Naive thymus-derived CD4-positive, alpha-beta T cell (primary cell): ENCODE measurements at regions not wholly inside any gene's neighbourhood (a gene's known extent, or its start where the extent isn't known, plus 50 kb on each side); places are given as distances from the start of the nearest gene placed in this dataset.
A peak's percentile ranks its signal among the peaks of the same experiment; 100 is the strongest.

Experiments
- ATAC-seq: fragments of 150-1000 bp; cut with Tn5 transposase; 2 replicates; pipeline ENCODE4 v1.10.0; 2021; ENCODE audit warnings: mild to moderate bottlenecking, moderate library complexity
- CTCF ChIA-PET: fragments of 350-600 bp; sonication (Branson Sonifier 250); formaldehyde crosslinking; loops from one replicate; lab custom pipeline; 2021; ENCODE audit warnings: antibody characterized with exemption; lab: Charles Lee
- POLR2A ChIA-PET: fragments of 350-600 bp; sonication (Branson Sonifier 250); formaldehyde crosslinking; loops from one replicate; lab custom pipeline; 2021; ENCODE audit warnings: antibody characterized with exemption, inconsistent platforms; lab: Charles Lee
- DNase-seq, 9 donors: peaks; one replicate each; pipeline versions ENCODE4 v3.0.0 to v3.0.0-alpha.2; 2020 to 2022; ENCODE audit warnings: mixed read lengths in 1 of 9
- H3K27ac ChIP-seq: one replicate; pipeline ENCODE4 v1.7.0; 2013; ENCODE audit warnings: mild to moderate bottlenecking, low read depth, low read length, moderate library complexity
- H3K27me3 ChIP-seq, 2 donors: one replicate each; pipeline ENCODE4 v1.7.0; 2013; ENCODE audit warnings: low read length in 2 of 2, mild to moderate bottlenecking in 2 of 2, moderate library complexity in 2 of 2; ENCODE audit not compliant: control insufficient read depth in 2 of 2, insufficient read depth in 2 of 2
- H3K36me3 ChIP-seq, 3 experiments: 1 replicate in 2 of 3; 2 replicates in 1 of 3; pipeline ENCODE4 v1.7.0; 2013; ENCODE audit warnings: low read length in 3 of 3, mild to moderate bottlenecking in 3 of 3, moderate library complexity in 1 of 3; ENCODE audit not compliant: insufficient read depth in 3 of 3, control insufficient read depth in 2 of 3
- H3K4me1 ChIP-seq, 2 donors: one replicate each; pipeline ENCODE4 v1.7.0; 2013; ENCODE audit warnings: low read length in 2 of 2, mild to moderate bottlenecking in 2 of 2, moderate library complexity in 1 of 2; ENCODE audit not compliant: control insufficient read depth in 2 of 2, insufficient read depth in 2 of 2
- H3K4me3 ChIP-seq: 2 replicates; pipeline ENCODE4 v1.7.0; 2013; ENCODE audit warnings: mild to moderate bottlenecking, low read length
- H3K9me3 ChIP-seq, 3 experiments: 1 replicate in 2 of 3; 2 replicates in 1 of 3; pipeline ENCODE4 v1.7.0; 2013; ENCODE audit warnings: low read length in 3 of 3; ENCODE audit not compliant: control insufficient read depth in 2 of 3
- H3K27ac Mint-ChIP-seq, 9 donors: one replicate each; pipeline ENCODE4 v1.8.0; 2020 to 2022; ENCODE audit warnings: mixed read lengths in 9 of 9, mild to moderate bottlenecking in 8 of 9, moderate library complexity in 5 of 9, inconsistent platforms in 2 of 9
- H3K27me3 Mint-ChIP-seq, 5 donors: one replicate each; pipeline ENCODE4 v1.8.0; 2021 to 2022; ENCODE audit warnings: mixed read lengths in 5 of 5, mild to moderate bottlenecking in 1 of 5
- H3K36me3 Mint-ChIP-seq, 5 donors: one replicate each; pipeline ENCODE4 v1.8.0; 2020 to 2022; ENCODE audit warnings: mixed read lengths in 5 of 5, mild to moderate bottlenecking in 3 of 5, inconsistent platforms in 1 of 5
- H3K4me1 Mint-ChIP-seq, 7 donors: one replicate each; pipeline ENCODE4 v1.8.0; 2020 to 2022; ENCODE audit warnings: mixed read lengths in 7 of 7, mild to moderate bottlenecking in 3 of 7, inconsistent platforms in 1 of 7
- H3K4me3 Mint-ChIP-seq, 10 donors: one replicate each; pipeline ENCODE4 v1.8.0; 2020 to 2022; ENCODE audit warnings: mild to moderate bottlenecking in 10 of 10, mixed read lengths in 10 of 10, moderate library complexity in 6 of 10, inconsistent platforms in 2 of 10
- H3K9me3 Mint-ChIP-seq, 11 donors: one replicate each; pipeline ENCODE4 v1.8.0; 2020 to 2022; ENCODE audit warnings: mixed read lengths in 11 of 11, mild to moderate bottlenecking in 4 of 11, inconsistent platforms in 1 of 11, moderate library complexity in 1 of 11
- intact Hi-C, 2 donors: fragments of 100-400 bp; cut with micrococcal nuclease; formaldehyde crosslinking; loops; one replicate each; pipeline ENCODE4 v1.15.1; 2023

GRCh38 chr12:46456356-46457334 lies 84.1 kb upstream of the SLC38A2 start:
- Histone ChIP-seq H3K4me1 (peaks cover 26 to 61% of the 10 kb centered on the region in 2 donors), H3K36me3 (no peaks in the 10 kb centered on the region), H3K4me3 (no peak overlapping the region), H3K27ac (peak overlapping the region; percentile 2), H3K9me3 (no peaks in the 10 kb centered on the region), H3K27me3 (no peaks in the 10 kb centered on the region)
- Mint-ChIP-seq H3K4me3 (peak overlapping the region in 7 of 10 donors; percentile 5 to 68 (median 60)), H3K4me1 (peaks cover 55 to 77% (median 75%) of the 10 kb centered on the region in 7 donors), H3K9me3 (peaks cover 0 to 1% (median 0%) of the 10 kb centered on the region in 11 donors), H3K36me3 (peaks cover 0 to 13% (median 0%) of the 10 kb centered on the region in 5 donors), H3K27ac (peak overlapping the region; percentile 12 to 94 (median 73)), H3K27me3 (no peaks in the 10 kb centered on the region)
- intact Hi-C loops, result loop anchor here (5.0 to 10.0 kb wide), 5 partner anchors 54 to 758 kb away; partner anchors contain the start of gene SLC38A1 (in 1 of the 2)
- ChIA-PET POLR2A (interaction anchor here (2.1 kb wide), 1 partner anchor 85 kb away, joined by 6 read pairs; no protein-coding TSS in a partner anchor), CTCF (no interaction called here)
- ATAC-seq (no peak), DNase-seq (no peak)

- intact Hi-C loops, result loop anchor here (1.0 to 10.0 kb wide), 6 partner anchors 53 to 759 kb away; partner anchors contain the start of genes SLC38A1 (in 1 of the 2) and SLC38A2 (in 1 of the 2)
- POLR2A ChIA-PET, result interaction anchor here (0.6 to 2.1 kb wide), 3 partner anchors 80 to 203 kb away, joined by 3 to 6 read pairs (median 4); no protein-coding TSS in a partner anchor
- peak overlapping the region; percentile 5 to 76 (median 61) for H3K4me3 Mint-ChIP-seq
Measured at GRCh38 chr12:46455648-46456352, 83.2 kb upstream of the SLC38A2 start.

GRCh38 chr12:46454981-46455380 lies 82.4 kb upstream of the SLC38A2 start:
- Histone ChIP-seq H3K27me3 (no peaks in the 10 kb centered on the region), H3K9me3 (no peaks in the 10 kb centered on the region), H3K27ac (peak overlapping the region; percentile 20), H3K4me1 (peaks cover 20 to 52% of the 10 kb centered on the region in 2 donors), H3K36me3 (no peaks in the 10 kb centered on the region), H3K4me3 (no peak overlapping the region)
- peak overlapping the region; percentile 62 to 94 (median 84) for H3K27ac Mint-ChIP-seq
- H3K4me1 Mint-ChIP-seq, result peaks cover 51 to 77% (median 74%) of the 10 kb centered on the region in 7 donors
- H3K27me3 Mint-ChIP-seq, result peaks cover 0 to 3% (median 0%) of the 10 kb centered on the region in 5 donors
- H3K36me3 Mint-ChIP-seq, result peaks cover 0 to 19% (median 0%) of the 10 kb centered on the region in 5 donors
- ATAC-seq (peak; percentile 51), DNase-seq (peak in 4 of 9 donors; percentile 29 to 40 (median 36))
- H3K9me3 Mint-ChIP-seq, result peaks cover 0 to 2% (median 0%) of the 10 kb centered on the region in 11 donors
- ChIA-PET POLR2A (interaction anchor here (0.6 to 2.1 kb wide), 5 partner anchors 13 to 204 kb away, joined by 3 to 6 read pairs (median 4); no protein-coding TSS in a partner anchor), CTCF (interaction anchor here (0.6 to 1.0 kb wide), 4 partner anchors 60 to 207 kb away, joined by 3 to 5 read pairs (median 3); no protein-coding TSS in a partner anchor)
- H3K4me3 Mint-ChIP-seq, result peak overlapping the region; percentile 35 to 76 (median 64)
- intact Hi-C loops, result loop anchor here (1.0 to 10.0 kb wide), 6 partner anchors 53 to 760 kb away; partner anchors contain the start of genes SLC38A1 (in 1 of the 2) and SLC38A2 (in 1 of the 2)

More at GRCh38 chr12:46455648-46456352, 83.2 kb upstream of the SLC38A2 start:
- peaks cover 0 to 3% (median 0%) of the 10 kb centered on the region in 5 donors for H3K27me3 Mint-ChIP-seq
- H3K9me3 ChIP-seq, result no peaks in the 10 kb centered on the region
- peaks cover 56 to 77% (median 74%) of the 10 kb centered on the region in 7 donors for H3K4me1 Mint-ChIP-seq
- peaks cover 0 to 2% (median 0%) of the 10 kb centered on the region in 11 donors for H3K9me3 Mint-ChIP-seq
- CTCF ChIA-PET, result interaction anchor here (1.0 kb wide), 2 partner anchors 68 to 206 kb away, joined by 3 to 5 read pairs; no protein-coding TSS in a partner anchor
- no peaks in the 10 kb centered on the region for H3K36me3 ChIP-seq
- peak overlapping the region; percentile 69 to 94 (median 84) for H3K27ac Mint-ChIP-seq
- no peak overlapping the region for H3K4me3 ChIP-seq
- peaks cover 0 to 17% (median 0%) of the 10 kb centered on the region in 5 donors for H3K36me3 Mint-ChIP-seq
- DNase-seq (no peak), ATAC-seq (no peak)
- no peaks in the 10 kb centered on the region for H3K27me3 ChIP-seq
- peaks cover 26 to 53% of the 10 kb centered on the region in 2 donors for H3K4me1 ChIP-seq
- H3K27ac ChIP-seq, result peak overlapping the region; percentile 20

GRCh38 chr12:46453428-46453827 lies 80.9 kb upstream of the SLC38A2 start:
- H3K4me3 ChIP-seq, result no peak overlapping the region
- H3K4me1 ChIP-seq, result peaks cover 5 to 47% of the 10 kb centered on the region in 2 donors
- no peaks in the 10 kb centered on the region for H3K27me3 ChIP-seq
- Mint-ChIP-seq H3K4me1 (peaks cover 45 to 72% (median 67%) of the 10 kb centered on the region in 7 donors), H3K36me3 (peaks cover 0 to 23% (median 0%) of the 10 kb centered on the region in 5 donors), H3K27ac (peak overlapping the region in 3 of 9 donors; percentile 38 to 66 (median 44)), H3K27me3 (peaks cover 0 to 3% (median 0%) of the 10 kb centered on the region in 5 donors), H3K9me3 (peaks cover 0 to 2% (median 0%) of the 10 kb centered on the region in 11 donors), H3K4me3 (no peak overlapping the region)
- ATAC-seq, result no peak
- no peaks in the 10 kb centered on the region for H3K36me3 ChIP-seq
- no peaks in the 10 kb centered on the region for H3K9me3 ChIP-seq
- CTCF ChIA-PET, result no interaction called here
- no peak for DNase-seq
- POLR2A ChIA-PET, result no interaction called here
- no peak overlapping the region for H3K27ac ChIP-seq
- intact Hi-C loops, result loop anchor here (10.0 kb wide), 2 partner anchors 211 to 761 kb away; no protein-coding TSS in a partner anchor

- Histone ChIP-seq H3K27ac (no peak overlapping the region), H3K4me1 (peaks cover 0 to 43% of the 10 kb centered on the region in 2 donors), H3K27me3 (no peaks in the 10 kb centered on the region), H3K9me3 (no peaks in the 10 kb centered on the region), H3K36me3 (no peaks in the 10 kb centered on the region), H3K4me3 (no peak overlapping the region)
- Mint-ChIP-seq H3K9me3 (peaks cover 0 to 5% (median 0%) of the 10 kb centered on the region in 11 donors), H3K27me3 (peaks cover 0 to 3% (median 0%) of the 10 kb centered on the region in 5 donors), H3K4me1 (peaks cover 40 to 70% (median 64%) of the 10 kb centered on the region in 7 donors), H3K4me3 (no peak overlapping the region), H3K36me3 (peaks cover 0 to 28% (median 0%) of the 10 kb centered on the region in 5 donors), H3K27ac (peak overlapping the region in 2 of 9 donors; percentile 13)
- intact Hi-C loops, result loop anchor here (10.0 kb wide), 2 partner anchors 212 to 762 kb away; no protein-coding TSS in a partner anchor
- CTCF ChIA-PET, result interaction anchor here (0.6 kb wide), 1 partner anchor 61 kb away, joined by 3 read pairs; no protein-coding TSS in a partner anchor
- no peak for DNase-seq
- ATAC-seq, result no peak
- POLR2A ChIA-PET, result no interaction called here
Measured at GRCh38 chr12:46452776-46453175, 80.2 kb upstream of the SLC38A2 start.
